H1 (cell line): ENCODE measurements at regions not wholly inside any gene's neighbourhood (a gene's known extent, or its start where the extent isn't known, plus 50 kb on each side); places are given as distances from the start of the nearest gene placed in this dataset.

Experiments used
- CTCF ChIA-PET: fragments of 300-600 bp; sonication (Branson Sonifier 250); formaldehyde crosslinking; loops from one replicate; lab custom pipeline; 2021; ENCODE audit not compliant: partially characterized antibody; lab: Charles Lee
- POLR2A ChIA-PET: fragments of 300-600 bp; sonication (Branson Sonifier 250); formaldehyde crosslinking; loops from one replicate; lab custom pipeline; 2021; ENCODE audit warnings: inconsistent platforms; ENCODE audit not compliant: partially characterized antibody; lab: Charles Lee
- DNase-seq, 2 experiments: peaks; one replicate each; pipeline versions ENCODE4 v3.0.0 to v3.0.0-alpha.2; 2010 to 2022; ENCODE audit warnings: low spot score in 2 of 2, low read depth in 1 of 2, mixed read lengths in 1 of 2
- FAIRE-seq: peaks from 2 replicates; lab custom pipeline; 2011; peaks lifted over from hg19 to GRCh38; lab: Jason Lieb, UNC
- H2AFZ ChIP-seq: 2 replicates; pipeline ENCODE4 v1.8.1; 2012; ENCODE audit warnings: low read length, inconsistent platforms
- H2AK5ac ChIP-seq: 2 replicates; pipeline ENCODE4 v1.6.1; 2013; ENCODE audit warnings: low read depth, low read length
- H2BK120ac ChIP-seq: replicated peaks from 2 replicates; pipeline ENCODE3; 2013; ENCODE audit warnings: low read depth, low read length, inconsistent platforms
- H2BK12ac ChIP-seq: 2 replicates; pipeline ENCODE4 v1.6.1; 2013; ENCODE audit warnings: low read depth, low read length
- H2BK15ac ChIP-seq: 2 replicates; pipeline ENCODE4 v1.6.1; 2013; ENCODE audit warnings: low read length
- H2BK20ac ChIP-seq: 2 replicates; pipeline ENCODE4 v1.6.1; 2013; ENCODE audit warnings: low read length
- H2BK5ac ChIP-seq: 2 replicates; pipeline ENCODE4 v1.6.1; 2013; ENCODE audit warnings: low read depth, low read length
- H3K14ac ChIP-seq: 2 replicates; pipeline ENCODE4 v1.6.1; 2013; ENCODE audit warnings: inconsistent platforms; ENCODE audit not compliant: insufficient read length
- H3K18ac ChIP-seq: 2 replicates; pipeline ENCODE4 v1.6.1; 2013; ENCODE audit warnings: low read length; ENCODE audit errors: extremely low read depth
- H3K23ac ChIP-seq: 2 replicates; pipeline ENCODE4 v1.6.1; 2013; ENCODE audit warnings: inconsistent platforms; ENCODE audit not compliant: insufficient read length
- H3K23me2 ChIP-seq: 2 replicates; pipeline ENCODE4 v1.6.1; 2013; ENCODE audit warnings: low read depth, low read length
- H3K27ac ChIP-seq: 2 replicates; pipeline ENCODE4 v1.6.1; 2011; ENCODE audit warnings: low read depth, low read length, inconsistent platforms
- H3K27me3 ChIP-seq, 4 experiments: replicated peaks in 1 of 4; 1 replicate in 1 of 4; 2 replicates in 3 of 4; pipeline versions ENCODE4 v1.6.1 to v1.8.1; 2011 to 2013; ENCODE audit warnings: low read length in 3 of 4, mild to moderate bottlenecking in 3 of 4, inconsistent platforms in 2 of 4, mixed read lengths in 2 of 4, moderate library complexity in 1 of 4; ENCODE audit not compliant: control insufficient read depth in 3 of 4, insufficient read depth in 3 of 4; ENCODE audit errors: extremely low read depth in 1 of 4
- H3K36me3 ChIP-seq, 4 experiments: 2 replicates each; pipeline versions ENCODE4 v1.6.1 to v1.8.1; 2011 to 2013; ENCODE audit warnings: mild to moderate bottlenecking in 4 of 4, low read length in 3 of 4, moderate library complexity in 2 of 4, control low read depth in 1 of 4, inconsistent platforms in 1 of 4; ENCODE audit not compliant: insufficient read depth in 4 of 4, control insufficient read depth in 2 of 4
- H3K4ac ChIP-seq: replicated peaks from 2 replicates; pipeline ENCODE3; 2013; ENCODE audit warnings: low read length, low read depth, mixed read lengths, inconsistent platforms; ENCODE audit not compliant: insufficient read length
- H3K4me1 ChIP-seq, 4 experiments: replicated peaks in 1 of 4; 1 replicate in 1 of 4; 2 replicates in 3 of 4; pipeline versions ENCODE4 v1.6.1 to v1.8.1; 2011 to 2013; ENCODE audit warnings: low read length in 3 of 4, inconsistent platforms in 2 of 4, mixed read lengths in 1 of 4; ENCODE audit not compliant: insufficient read depth in 4 of 4, control insufficient read depth in 3 of 4
- H3K4me2 ChIP-seq, 2 experiments: 2 replicates each; pipeline versions ENCODE4 v1.6.1 to v1.8.1; 2011 to 2013; ENCODE audit warnings: low read depth in 2 of 2, low read length in 2 of 2, control low read depth in 1 of 2, inconsistent platforms in 1 of 2, mild to moderate bottlenecking in 1 of 2; ENCODE audit not compliant: insufficient read depth in 1 of 2
- H3K4me3 ChIP-seq, 4 experiments: fragments of 200-600, 300-600 bp in 1 of 4; sonication (generic), shearing (Covaris generic), sonication (Bioruptor Twin) in 1 of 4; 2 replicates each; pipeline versions ENCODE4 v1.5.1 to v1.8.1; 2011 to 2016; ENCODE audit warnings: low read length in 4 of 4, low read depth in 3 of 4, control low read depth in 2 of 4, inconsistent platforms in 2 of 4, mild to moderate bottlenecking in 2 of 4, mixed read lengths in 1 of 4, moderate library complexity in 1 of 4; ENCODE audit not compliant: insufficient read depth in 2 of 4; ENCODE audit errors: extremely low read depth in 1 of 4
- H3K56ac ChIP-seq: replicated peaks from 2 replicates; pipeline ENCODE3; 2013; ENCODE audit warnings: low read depth, mild to moderate bottlenecking, mixed read lengths, low read length, inconsistent platforms; ENCODE audit not compliant: insufficient read length
- H3K79me1 ChIP-seq: 2 replicates; pipeline ENCODE4 v1.6.1; 2013; ENCODE audit warnings: low read depth, low read length, control low read depth
- H3K79me2 ChIP-seq, 2 experiments: 2 replicates each; pipeline versions ENCODE4 v1.6.1 to v1.8.1; 2012 to 2013; ENCODE audit warnings: low read length in 2 of 2, mild to moderate bottlenecking in 2 of 2, inconsistent platforms in 1 of 2; ENCODE audit not compliant: insufficient read depth in 2 of 2, control insufficient read depth in 1 of 2
- H3K9ac ChIP-seq, 4 experiments: replicated peaks in 1 of 4; 1 replicate in 1 of 4; 2 replicates in 3 of 4; pipeline versions ENCODE4 v1.6.1 to v1.8.1; 2011 to 2013; ENCODE audit warnings: low read depth in 3 of 4, low read length in 3 of 4, control low read depth in 2 of 4, mild to moderate bottlenecking in 2 of 4, moderate library complexity in 2 of 4, inconsistent platforms in 1 of 4; ENCODE audit errors: extremely low read depth in 1 of 4
- H3K9me3 ChIP-seq, 2 experiments: 2 replicates each; pipeline versions ENCODE4 v1.6.1 to v1.8.1; 2012 to 2013; ENCODE audit warnings: mild to moderate bottlenecking in 2 of 2, moderate library complexity in 2 of 2, control low read depth in 1 of 2, inconsistent platforms in 1 of 2, low read depth in 1 of 2, low read length in 1 of 2, mixed read lengths in 1 of 2; ENCODE audit not compliant: insufficient read depth in 2 of 2
- H4K20me1 ChIP-seq, 2 experiments: replicated peaks in 1 of 2; 2 replicates each; pipeline versions ENCODE3 to v1.8.1; 2011 to 2013; ENCODE audit warnings: inconsistent platforms in 2 of 2, low read length in 2 of 2, mild to moderate bottlenecking in 1 of 2; ENCODE audit not compliant: insufficient read depth in 2 of 2, control insufficient read depth in 1 of 2
- H4K5ac ChIP-seq: 2 replicates; pipeline ENCODE4 v1.6.1; 2013; ENCODE audit warnings: low read length, low read depth, mixed read lengths, inconsistent platforms; ENCODE audit not compliant: insufficient read length
- H4K8ac ChIP-seq: 2 replicates; pipeline ENCODE4 v1.8.0; 2013; ENCODE audit warnings: mild to moderate bottlenecking, moderate library complexity, low read length, inconsistent platforms; ENCODE audit not compliant: insufficient read depth; ENCODE audit errors: extremely low read depth
- H4K91ac ChIP-seq: replicated peaks from 2 replicates; pipeline ENCODE3; 2013; ENCODE audit warnings: low read length, mixed read lengths, inconsistent platforms; ENCODE audit not compliant: insufficient read length
- GABPA ChIP-seq: IDR thresholded peaks from 2 replicates; pipeline ENCODE4 v1.6.1; 2011; ENCODE audit warnings: mild to moderate bottlenecking, low read length, moderate library complexity, borderline replicate concordance; ENCODE audit not compliant: insufficient read depth
- GTF2F1 ChIP-seq: IDR thresholded peaks from 2 replicates; pipeline ENCODE4 v1.6.1; 2012; ENCODE audit warnings: low read depth, low read length, improper control_type of control experiment, borderline replicate concordance
- HDAC2 ChIP-seq, 2 experiments: fragments of 300-600 bp in 1 of 2; sonication (generic) in 1 of 2; IDR thresholded peaks; 2 replicates each; pipeline ENCODE4 v1.6.1; 2011 to 2012; ENCODE audit warnings: low read depth in 2 of 2, low read length in 2 of 2, mild to moderate bottlenecking in 2 of 2, moderate library complexity in 2 of 2, borderline replicate concordance in 1 of 2, inconsistent platforms in 1 of 2
- MAX ChIP-seq: IDR thresholded peaks from 2 replicates; pipeline ENCODE4 v1.6.1; 2012; ENCODE audit warnings: inconsistent platforms
- NRF1 ChIP-seq: IDR thresholded peaks from 2 replicates; pipeline ENCODE4 v1.6.1; 2011; ENCODE audit warnings: mild to moderate bottlenecking, low read depth, low read length, improper control_type of control experiment
- WGBS, 2 experiments: shearing (Covaris generic) in 1 of 2; methylation state at CpG; one replicate each; pipeline versions ENCODE4 v1.1.6 to v1.1.7; 2013 to 2015; ENCODE audit warnings: low lambda C conversion rate in 2 of 2, mixed read lengths in 2 of 2, inconsistent platforms in 1 of 2, low coverage in 1 of 2, missing lambda C conversion rate in 1 of 2; ENCODE audit not compliant: insufficient replicate concordance in 2 of 2, insufficient coverage in 1 of 2, insufficient read length in 1 of 2; ENCODE audit errors: extremely low coverage in 1 of 2, missing lambda C conversion rate in 1 of 2; 5-methylcytosine and 5-hydroxymethylcytosine counted together

GRCh38 chr16:48810436-48810802, 200.4 kb upstream of the N4BP1 start:
- Histone ChIP-seq H2AK5ac (no peak overlapping the region), H2BK20ac (no peak overlapping the region), H3K56ac (no peak overlapping the region), H2BK5ac (no peak overlapping the region), H3K4me2 (peak overlapping the region; percentile 74 to 77), H4K8ac (no peak overlapping the region), H3K79me1 (no peaks in the 10 kb centered on the region), H3K4ac (no peak overlapping the region), H4K20me1 (no peaks in the 10 kb centered on the region), H2AFZ (no peak overlapping the region), H3K9ac (no peak overlapping the region), H3K79me2 (no peaks in the 10 kb centered on the region), H3K23me2 (peaks cover 15% of the 10 kb centered on the region; the same call in 1 of the 2 replicates), H2BK12ac (no peak overlapping the region), H4K91ac (no peak overlapping the region), H3K23ac (no peak overlapping the region), H2BK15ac (no peak overlapping the region), H3K9me3 (no peaks in the 10 kb centered on the region), H3K14ac (no peak overlapping the region), H3K27ac (no peak overlapping the region), H2BK120ac (no peak overlapping the region), H3K27me3 (peaks cover 13 to 35% (median 33%) of the 10 kb centered on the region in 4 experiments), H3K18ac (0 out of 2 replicates have a peak overlapping the region, but pooled peaks have one; percentile 28), H3K4me1 (peaks cover 0 to 3% (median 1%) of the 10 kb centered on the region in 4 experiments; a peak in 2 of 7 replicates), H3K36me3 (no peaks in the 10 kb centered on the region), H4K5ac (no peak overlapping the region), H3K4me3 (peak overlapping the region; percentile 36 to 65 (median 53); a peak in 6 of 8 replicates)
- FAIRE-seq (no peak), DNase-seq (peak in 1 of 2 experiments; percentile 65)
- ChIA-PET CTCF (interaction anchor here (0.8 kb wide), 1 partner anchor 10 kb away, joined by 4 read pairs; no protein-coding TSS in a partner anchor), POLR2A (no interaction called here)
- WGBS, 2 experiments = 4% methylated on average over 17 of the region's 29 CpGs; no CpG with 5 or more reads in 1 of the 2 experiments
- no peak for TF ChIP-seq HDAC2 (IDR thresholded peaks at IDR 0.05; ENCODE audit: borderline replicate concordance in 1 of 2, low read depth in 2 of 2, low read length in 2 of 2)
- no peak for TF ChIP-seq GTF2F1
- no peak for TF ChIP-seq NRF1
- TF ChIP-seq GABPA = no peak
- TF ChIP-seq MAX = peak; percentile 45; the same call in 1 of the 2 replicates
